Activated CD8-positive, alpha-beta memory T cell treated with anti-CD3 and anti-CD28 coated beads, Interleukin-2, amount 50 U/mL, for 48 hours (primary cell): ENCODE measurements at regions not wholly inside any gene's neighbourhood (a gene's known extent, or its start where the extent isn't known, plus 50 kb on each side); places are given as distances from the start of the nearest gene placed in this dataset.
"Not testable (repeated sequence)": the region's sequence is repeated elsewhere in the genome, so short reads cannot be mapped to it uniquely, and the experiment has no call there.

Source experiments
- DNase-seq: peaks from one replicate; pipeline ENCODE4 v3.0.0-alpha.2; 2020

DNA sequence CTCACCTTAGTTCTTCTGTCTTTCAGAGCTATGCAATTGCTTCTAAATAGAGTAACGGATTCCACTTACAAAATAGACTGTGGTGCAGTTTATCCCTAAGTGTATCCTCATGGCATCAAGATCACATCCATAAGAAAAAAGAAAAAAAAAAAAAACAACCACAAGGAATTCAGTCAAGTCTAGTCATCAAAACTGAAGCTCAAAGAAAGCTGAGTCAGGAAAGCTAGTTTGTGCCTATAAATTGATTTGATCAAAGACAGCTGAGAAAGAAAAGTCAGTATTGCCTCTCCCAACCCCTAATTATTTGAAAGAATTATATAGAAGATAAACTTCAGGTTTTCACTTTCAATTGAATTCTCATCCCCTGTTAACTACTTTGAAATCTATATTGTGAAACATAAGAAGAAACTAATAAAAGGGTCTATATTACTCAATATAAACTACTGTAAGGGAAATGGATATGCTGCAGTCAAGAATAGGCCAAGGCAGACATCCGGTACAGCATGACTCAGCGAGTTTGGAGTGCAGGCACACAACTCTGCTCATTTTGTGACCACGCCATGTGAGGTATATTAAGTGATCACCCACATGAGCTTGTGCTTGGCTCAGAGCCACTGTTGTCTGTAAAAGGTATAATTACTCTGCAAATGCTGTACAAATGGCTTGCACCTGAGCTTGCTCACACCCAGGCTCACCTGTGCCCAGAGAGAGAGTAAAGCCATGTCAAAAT is 568.1 kb upstream of the CRIM1 start:
- no peak for DNase-seq

DNA sequence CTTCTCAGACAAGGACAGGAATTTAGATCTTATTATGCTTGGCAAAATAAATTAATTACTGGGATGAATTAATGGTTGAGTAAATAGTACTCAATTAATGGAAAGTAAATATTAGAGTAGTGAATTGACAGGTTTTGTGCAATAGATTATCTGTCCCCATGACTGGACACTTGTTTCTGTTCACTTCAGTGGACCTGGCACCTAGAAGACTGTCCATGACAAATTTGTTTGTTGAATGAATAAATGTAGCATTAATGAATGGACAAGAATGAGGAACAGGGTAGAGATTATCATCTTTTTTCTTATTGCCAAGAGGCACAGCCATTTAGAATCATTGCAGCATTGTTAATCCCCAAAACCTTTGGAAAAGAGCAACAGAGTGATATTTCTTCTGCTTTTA is 570.0 kb upstream of the CRIM1 start:
- no peak for DNase-seq

DNA sequence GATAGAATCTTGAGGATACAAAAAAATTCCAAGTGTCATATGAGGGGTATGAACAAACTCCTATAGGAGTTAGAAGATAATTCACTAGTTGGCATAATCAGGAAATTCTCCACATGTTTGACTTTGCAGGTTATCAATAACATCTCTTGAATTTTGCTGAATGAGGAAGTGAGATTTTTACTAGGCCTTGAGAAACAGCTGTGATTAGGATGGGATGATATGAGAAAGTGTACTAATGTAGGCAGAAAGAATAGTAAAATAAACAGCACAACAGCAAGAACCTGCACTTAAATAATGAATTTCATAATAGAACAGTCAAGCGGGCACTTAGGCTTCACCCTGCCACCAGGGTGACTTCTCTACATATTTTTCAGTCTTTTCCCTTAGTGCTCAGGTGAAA is 570.8 kb upstream of the CRIM1 start:
- no peak for DNase-seq

DNA sequence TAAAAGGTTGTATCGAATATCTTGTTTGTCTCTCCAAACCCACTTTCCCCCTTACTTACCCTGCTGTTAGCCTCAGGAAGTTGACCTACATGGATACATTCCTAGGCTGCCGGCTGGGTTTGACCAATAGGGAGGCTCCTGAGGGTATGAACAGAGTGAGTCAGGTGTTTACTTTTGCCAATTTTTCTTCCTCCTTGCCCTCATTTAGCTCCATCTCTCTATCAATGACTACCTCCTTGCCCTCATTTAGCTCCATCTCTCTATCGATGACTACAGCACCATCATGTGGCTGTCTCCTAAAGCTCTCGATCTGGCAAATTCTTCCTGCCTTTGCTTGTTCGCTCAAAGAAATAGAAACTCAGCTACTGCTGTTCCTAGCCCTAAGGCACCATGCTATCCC is 571.9 kb upstream of the CRIM1 start:
- no peak for DNase-seq

DNA sequence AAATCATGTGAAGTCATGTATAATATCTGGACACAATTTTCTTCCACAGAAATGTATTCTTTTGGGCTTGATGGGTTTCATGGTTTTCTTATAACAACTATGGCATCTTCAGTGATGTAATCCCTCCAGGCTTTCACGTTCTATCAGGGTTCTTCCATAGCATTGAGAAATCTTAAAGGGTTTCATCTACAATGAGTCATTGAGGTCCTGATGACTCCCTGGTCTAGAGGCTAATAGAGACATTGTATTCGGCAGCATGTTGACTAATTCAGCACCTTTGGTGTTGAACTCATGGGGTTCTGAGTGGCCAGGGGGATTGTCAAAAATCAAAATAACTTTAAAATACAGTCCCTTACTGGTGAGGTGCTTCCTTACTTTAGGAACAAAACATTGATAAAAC is 614.0 kb upstream of the CRIM1 start:
- no peak for DNase-seq

DNA sequence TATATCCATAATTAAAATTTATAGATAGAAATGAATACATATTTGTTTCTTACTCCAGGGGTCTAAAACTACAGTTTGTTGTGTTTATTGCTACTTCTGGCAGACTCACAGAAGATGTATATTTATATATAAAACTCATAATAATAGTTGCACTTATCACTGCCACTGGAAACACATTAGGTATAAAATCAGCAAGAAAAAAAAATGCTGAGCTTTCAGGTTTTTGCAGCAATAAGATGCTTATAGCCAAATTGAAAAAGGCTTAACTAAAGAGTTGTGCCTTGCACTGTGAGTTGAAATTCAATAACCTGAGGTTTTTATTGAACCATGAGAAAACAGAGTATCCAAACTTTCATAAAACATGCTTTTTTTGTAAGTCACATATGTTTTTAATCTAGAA is 623.9 kb upstream of the CRIM1 start:
- no peak for DNase-seq

DNA sequence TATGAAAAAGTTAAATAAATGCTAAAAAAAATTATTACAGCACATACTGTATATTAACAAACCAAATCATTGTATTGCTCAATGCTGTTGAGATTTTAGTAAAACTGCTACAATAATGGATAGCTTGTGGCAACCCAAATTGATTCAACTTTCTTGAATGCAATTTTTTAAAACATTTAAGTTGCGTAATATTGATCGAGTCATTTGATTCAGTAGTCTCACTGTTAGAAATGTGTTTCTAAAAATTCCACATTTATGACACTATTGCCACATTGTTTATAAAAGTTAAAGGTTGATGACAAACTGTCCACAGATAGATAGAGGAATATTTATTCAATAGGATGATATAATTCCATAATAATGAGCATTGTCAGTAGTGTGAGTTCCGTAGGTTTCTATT is 640.7 kb upstream of the CRIM1 start:
- DNase-seq = no peak

DNA sequence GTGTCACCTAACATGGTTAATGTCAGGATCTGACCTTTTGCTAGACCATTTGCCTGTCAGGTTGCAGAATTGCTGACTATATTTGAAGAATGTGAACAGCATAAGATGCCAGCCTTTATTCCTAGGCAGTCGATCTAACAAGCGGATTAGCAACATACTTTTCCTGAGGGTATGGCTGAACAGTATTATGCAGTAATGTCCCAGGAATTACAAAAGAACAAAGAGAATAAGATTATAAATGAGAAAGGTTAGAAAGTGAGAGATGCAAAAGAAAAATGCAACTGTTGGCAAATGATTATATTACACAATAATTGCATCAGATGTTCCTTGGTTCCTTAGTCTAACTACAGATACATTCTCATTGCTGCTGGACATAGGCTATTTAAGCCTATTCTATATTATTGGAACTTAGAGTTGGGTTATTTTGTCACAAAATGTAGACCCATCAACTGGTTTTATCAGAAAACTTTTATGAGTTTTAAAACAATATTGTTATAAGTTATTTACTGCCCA is 647.1 kb upstream of the CRIM1 start:
- no peak for DNase-seq

DNA sequence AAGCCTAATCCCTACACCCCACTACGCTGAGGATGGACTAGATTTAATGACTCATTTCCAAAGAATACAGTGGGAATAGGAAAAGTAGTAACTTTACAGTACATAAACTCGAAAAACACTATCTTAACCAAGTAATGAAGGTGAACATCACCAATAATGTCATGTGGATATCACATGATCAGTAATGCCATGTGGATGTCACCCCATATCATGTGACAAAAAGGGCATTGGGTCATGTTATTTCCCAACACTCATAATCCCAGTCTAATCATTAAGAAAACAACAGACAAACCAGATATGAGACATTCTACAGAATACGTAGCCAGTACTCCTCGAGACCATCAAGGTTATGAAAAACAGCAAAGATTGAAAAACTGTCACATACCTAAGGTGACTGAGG is 667.3 kb upstream of the CRIM1 start:
- DNase-seq = no peak

DNA sequence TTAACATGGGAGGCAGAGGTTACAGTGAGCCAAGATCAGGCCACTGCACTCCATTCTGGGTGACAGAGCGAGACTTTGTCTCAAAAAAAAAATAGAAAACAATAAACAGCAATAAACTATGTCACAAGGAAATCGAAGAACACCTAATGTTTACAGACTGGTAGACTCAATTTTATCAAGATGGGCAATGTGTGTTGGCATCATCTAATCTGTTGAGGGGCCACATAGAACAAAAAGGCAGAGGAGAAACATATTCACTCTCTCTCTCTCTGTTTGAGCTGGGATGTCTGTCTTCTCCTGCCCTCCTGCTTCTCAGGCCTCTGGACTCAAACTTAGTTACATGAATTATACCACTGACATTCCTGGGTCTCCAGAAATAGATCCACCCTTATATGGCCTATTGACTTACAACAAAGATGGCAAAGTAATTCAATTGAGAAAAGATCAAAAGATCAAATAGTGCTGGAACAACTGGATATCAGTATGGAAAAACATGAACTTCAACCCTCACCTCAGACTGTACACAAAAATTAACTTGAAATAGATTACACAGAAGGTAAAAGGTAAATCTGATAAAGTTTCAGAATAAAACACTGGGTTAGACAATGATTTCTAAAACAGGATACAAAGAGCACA is 703.8 kb upstream of the CRIM1 start:
- no peak for DNase-seq

DNA sequence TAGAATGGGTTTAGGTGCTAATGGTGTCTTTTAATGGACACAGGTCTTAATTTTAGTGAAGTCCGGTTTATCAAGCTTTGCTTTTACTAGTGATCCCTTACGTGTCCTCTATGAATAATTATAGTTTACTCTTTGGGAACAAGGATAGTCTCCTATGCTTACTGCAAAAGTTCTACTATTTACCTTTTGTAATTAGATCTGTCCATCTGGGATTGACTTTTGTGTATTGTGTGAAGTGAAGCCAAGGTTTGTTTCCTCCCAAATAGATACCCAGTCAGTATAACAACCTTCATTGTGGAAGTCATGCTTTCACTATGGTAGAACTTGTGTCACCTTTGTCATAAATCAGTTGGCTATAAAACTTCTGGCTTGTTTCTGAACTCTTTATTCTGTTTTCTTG is 740.9 kb upstream of the CRIM1 start:
- DNase-seq = no peak

DNA sequence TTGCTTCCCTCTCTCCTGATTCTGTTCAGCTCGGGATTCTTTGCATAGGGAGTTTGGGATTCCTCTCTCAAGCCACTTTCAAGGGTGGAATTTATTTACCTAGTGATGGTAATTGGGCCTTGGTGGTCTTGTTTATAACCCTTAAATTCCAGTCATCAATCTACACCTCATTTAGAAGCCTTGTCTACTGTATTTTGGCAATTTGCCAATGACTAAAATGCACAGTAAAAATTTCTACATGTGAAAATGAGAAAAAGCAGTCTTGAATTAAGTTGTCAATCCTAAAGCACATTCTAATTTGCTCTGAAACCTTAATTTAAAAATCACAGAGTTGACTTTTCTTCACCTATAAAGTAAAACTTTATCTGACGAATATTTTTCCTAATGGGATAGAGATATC is 749.2 kb upstream of the CRIM1 start:
- DNase-seq = no peak

DNA sequence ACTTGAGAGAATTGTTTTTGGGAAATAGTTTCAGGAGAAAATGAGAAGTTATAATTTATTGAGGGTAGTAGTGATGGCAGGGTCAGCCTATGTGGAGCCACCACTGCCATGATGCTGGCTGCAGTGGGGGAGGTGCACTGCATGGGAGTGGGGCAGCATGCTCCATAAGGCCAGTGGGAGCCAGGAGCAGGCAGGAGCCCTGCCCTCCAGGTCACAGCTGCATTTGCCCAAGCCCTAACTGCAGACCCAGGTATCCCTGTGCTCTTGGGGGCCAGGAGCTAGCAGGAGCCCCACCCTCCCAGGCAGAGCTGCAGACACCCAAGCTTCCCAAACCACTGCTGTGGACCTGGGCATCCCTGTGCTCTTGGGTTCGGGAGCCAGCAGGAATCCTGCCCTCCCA is 757.3 kb upstream of the CRIM1 start:
- DNase-seq = no peak

DNA sequence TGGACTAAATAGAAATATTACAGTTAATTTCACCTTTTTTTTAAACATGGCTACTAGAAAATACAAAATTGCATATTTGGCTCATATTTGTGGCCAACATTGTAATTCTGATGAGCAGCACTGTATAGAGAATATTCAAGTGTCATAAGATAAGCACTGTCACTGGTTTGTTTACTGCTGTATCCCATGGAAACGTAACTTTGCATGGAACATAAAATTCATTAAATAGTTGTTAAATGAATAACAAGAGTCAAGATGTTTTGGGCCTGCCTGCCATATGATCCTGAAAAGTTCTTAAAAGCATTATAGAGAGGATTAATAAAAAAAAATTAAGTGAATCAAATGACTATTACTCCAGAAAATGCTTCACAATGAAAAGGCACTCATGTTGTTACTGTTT is 763.7 kb upstream of the CRIM1 start:
- no peak for DNase-seq

DNA sequence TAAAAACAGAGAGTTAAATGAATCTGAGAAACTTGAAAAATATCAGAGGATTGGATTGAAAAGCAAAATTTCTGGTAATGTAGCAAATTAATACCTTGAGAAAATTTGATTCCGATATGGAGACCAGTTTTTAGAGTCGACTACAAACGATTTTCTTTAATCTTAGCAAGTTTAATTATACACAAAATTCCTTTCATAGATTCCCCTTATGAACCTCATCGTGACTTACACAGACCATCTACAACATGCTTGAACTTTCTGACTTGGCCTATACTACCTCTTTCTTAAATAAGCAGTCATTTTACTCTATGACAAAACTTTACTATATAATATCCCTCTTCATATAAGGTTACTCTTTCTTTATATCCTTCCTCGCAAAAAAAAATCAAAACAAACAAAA is 769.6 kb upstream of the CRIM1 start:
- DNase-seq = no peak

DNA sequence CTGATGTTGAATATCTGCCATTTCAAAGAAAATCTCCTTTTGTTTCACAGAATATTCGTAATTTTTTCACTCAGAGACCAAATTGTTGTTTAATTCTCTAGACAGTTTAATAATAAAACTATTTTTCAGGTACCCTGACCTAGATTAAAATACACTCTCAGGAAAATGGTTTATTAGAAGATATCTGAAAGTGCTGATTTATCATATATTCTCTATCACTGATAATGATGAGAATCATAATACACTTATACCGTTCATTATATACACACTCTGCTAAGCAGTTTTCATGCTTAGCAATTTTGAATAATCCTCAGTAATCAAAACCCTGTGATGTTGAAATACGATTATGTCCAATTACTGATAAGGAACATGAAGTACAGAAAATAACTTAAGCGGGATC is 772.9 kb upstream of the CRIM1 start:
- DNase-seq = no peak

DNA sequence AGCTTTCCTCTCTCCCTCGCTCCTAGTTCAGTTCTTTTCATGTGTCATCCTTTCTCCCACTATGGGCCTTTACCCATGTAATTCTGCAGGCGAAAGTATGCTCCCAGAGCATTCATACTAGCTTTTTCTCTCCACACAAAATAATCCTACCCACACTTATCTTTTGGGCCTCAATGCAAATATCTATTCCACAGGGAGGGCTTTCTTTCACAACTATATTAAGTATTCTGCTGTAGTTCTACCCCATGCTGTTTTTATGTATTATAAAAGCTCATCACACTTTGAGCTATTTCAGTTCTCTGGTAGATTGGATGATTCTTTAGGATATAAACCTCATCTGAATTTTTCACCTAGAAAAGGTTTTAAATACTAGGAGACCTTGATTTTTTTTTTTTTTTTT is 774.6 kb upstream of the CRIM1 start:
- no peak for DNase-seq

DNA sequence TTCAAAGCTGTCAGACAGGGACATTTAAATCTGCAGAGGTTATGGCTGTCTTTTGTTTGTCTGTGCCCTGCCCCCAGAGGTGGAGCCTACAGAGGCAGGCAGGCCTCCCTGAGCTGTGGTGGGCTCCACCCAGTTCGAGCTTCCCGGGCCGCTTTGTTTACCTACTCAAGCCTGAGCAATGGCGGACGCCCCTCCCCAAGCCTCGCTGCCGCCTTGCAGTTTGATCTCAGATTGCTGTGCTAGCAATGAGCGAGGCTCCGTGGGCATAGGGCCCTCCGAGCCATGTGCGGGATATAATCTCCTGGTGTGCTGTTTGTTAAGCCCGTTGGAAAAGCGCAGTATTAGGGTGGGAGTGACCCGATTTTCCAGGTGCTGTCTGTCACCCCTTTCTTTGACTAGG is 787.0 kb upstream of the CRIM1 start:
- not testable (repeated sequence) for DNase-seq

DNA sequence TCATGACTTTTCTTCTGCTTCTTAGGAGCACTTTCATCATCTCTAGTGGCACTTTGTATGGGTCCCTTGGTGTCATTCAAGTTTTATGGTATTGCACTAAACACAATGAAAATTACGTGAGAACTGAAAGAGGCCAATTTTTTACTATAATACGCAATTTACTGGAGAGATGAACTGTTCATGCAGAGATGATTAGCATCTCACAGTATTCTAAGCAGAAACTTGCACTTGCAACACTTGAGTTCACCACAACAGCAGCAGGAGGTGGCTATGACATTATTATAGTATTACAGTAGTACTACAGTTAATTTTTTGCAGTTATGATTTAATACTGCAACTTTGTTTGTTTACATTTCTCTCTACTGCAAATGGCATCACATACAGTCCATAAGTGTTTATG is 793.1 kb upstream of the CRIM1 start:
- DNase-seq = no peak

DNA sequence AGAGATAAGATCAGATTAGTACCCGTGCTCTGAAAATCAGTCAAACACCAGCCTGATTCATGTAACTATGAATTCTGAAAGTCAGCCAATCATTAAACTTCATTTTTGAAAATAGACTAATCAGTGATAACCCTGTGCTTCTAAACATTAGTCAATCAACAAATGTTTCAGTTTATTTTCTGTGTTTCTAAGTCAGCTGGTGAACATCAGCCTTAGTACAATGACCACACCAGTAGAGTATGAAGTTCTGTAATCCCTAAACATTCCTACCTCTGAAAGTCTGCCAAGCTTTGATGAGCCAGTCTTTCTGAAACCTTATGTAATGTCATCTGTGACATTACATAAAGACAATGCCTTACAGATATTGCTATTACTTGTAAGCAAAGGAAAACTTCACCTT is 807.4 kb upstream of the CRIM1 start:
- DNase-seq = no peak

DNA sequence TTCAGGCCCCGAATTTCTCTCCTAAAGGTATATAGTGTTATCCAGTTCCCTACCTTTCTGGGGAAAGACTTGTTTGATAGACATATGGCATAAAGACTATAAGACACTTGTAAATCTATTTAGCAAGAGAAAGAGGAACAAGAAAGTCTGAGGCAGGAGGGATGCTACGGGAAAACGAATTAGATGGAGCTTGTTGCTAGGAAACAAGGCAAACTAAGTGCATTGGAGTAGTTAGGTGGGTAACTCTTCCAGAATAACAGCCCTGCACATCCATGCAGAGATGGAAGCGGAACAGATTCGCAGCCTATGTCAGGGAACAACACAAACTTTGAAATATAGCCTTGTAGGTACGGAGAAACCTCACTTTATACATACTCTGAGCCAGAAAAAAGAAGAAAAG is 810.3 kb upstream of the CRIM1 start:
- DNase-seq = no peak

DNA sequence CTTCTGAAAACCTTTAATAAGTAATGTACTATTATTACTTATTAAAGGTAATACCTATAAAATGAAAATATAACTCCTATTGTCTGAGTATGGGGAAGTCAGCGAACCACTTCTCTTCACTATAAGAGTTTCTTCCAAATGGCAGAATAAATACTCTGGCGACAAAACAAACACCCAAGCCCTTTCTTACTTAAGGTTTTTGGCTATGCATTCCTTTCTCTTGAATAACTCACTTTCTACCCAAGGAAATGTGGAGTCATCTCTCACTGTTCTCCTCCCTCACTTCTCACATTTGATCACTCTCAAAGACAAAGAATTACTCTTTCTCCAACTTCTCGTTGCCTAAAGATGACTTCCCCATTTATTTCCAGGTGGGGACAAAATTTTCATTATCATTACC is 816.8 kb upstream of the CRIM1 start:
- no peak for DNase-seq

DNA sequence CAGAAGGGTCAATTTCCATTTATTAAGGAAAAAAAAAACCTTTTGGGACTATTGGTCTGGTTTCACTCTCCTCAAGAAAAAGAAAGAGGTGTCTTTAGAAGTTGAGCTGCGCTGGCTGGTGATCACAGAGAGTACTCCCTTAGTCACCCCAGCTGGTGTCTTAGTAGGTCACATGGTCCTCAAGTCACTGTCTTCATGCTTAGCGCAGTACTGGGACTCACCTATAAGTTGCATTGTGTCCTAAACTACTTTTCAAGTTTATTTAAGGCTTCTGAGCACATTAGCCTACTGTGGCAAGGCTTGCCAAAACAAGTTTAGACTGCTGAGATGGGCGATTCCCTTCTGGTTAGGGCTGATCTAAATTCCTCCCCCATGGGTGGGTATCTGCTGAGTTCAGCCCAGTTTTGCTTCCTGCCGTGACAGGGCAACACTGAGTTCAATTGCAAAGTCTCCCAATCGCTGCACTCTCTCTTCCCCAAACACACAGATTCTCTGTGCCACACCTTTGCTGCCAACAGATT is 824.9 kb upstream of the CRIM1 start:
- no peak for DNase-seq

DNA sequence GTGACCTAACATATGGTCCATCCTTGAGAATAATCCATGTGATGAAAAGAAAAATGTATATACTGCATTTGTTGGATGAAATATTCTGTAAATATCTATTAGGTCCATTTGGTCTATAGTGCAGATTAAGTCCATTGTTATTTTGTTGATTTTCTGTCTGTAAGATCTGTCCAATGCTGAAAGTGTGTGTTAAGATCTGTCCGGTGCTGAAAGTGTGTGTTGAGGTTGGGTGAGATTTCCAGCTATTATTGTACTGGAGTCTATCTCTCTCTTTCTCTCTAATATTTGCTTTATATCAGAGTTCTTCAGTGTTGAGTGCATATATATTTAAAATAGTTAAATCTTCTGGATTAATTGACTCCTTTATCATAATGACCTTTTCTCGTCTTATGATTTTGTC is 828.8 kb upstream of the CRIM1 start:
- DNase-seq = no peak

DNA sequence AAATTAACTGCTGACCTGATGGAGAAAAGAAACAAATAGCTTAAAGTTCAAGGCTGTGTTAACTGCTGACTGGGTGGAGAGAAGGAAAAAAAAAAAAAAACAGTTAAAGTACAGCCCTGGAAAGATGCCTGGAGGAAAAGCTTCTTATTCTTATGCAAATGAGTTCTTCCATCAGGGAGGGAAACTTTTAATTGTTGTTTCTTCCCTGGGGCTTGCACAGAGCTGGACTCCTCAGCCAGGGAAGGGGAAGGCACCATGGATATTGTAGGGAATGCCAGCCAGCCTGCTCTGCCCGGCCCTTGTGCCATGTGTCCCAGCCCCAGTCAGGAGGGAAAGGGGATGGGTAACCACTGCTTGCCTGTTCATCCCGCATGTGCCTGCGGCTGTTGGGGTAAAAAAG is 833.1 kb upstream of the CRIM1 start:
- no peak for DNase-seq
